HCT116 (cell line): ENCODE measurements at regions not wholly inside any gene's neighbourhood (a gene's known extent, or its start where the extent isn't known, plus 50 kb on each side); places are given as distances from the start of the nearest gene placed in this dataset.

Source experiments
- ATAC-seq: fragments of 200-7000 bp; cut with Tn5 transposase; 2 replicates; pipeline ENCODE4 v1.9.1; 2020; ENCODE audit warnings: mild to moderate bottlenecking, moderate library complexity
- BruUV-seq: library from RNA; stranded (reverse); fragments of 400-500 nt; replicated peaks from 2 replicates; lab custom pipeline; 2021; lab: Mats Ljungman, UMichigan
- CTCF ChIA-PET: fragments of 300-600 bp; sonication (Branson Sonifier 250); formaldehyde crosslinking; loops from one replicate; lab custom pipeline; 2021; ENCODE audit warnings: antibody characterized with exemption; lab: Charles Lee
- POLR2A ChIA-PET: fragments of 300-600, 350-600 bp; sonication (Branson Sonifier 250); formaldehyde crosslinking; loops from one replicate; lab custom pipeline; 2021; ENCODE audit warnings: antibody characterized with exemption; lab: Charles Lee
- RAD21 ChIA-PET, 2 experiments: fragments of 300-600 bp; sonication (Branson Sonifier 250); formaldehyde crosslinking; loops; one replicate each; lab custom pipeline; 2023; ENCODE audit warnings: low total read pairs in 2 of 2; ENCODE audit not compliant: uncharacterized antibody in 2 of 2, unreplicated experiment in 2 of 2, low non-redundant PET in 1 of 2; lab: Charles Lee
- DNase-seq: peaks from one replicate; pipeline ENCODE4 v3.0.0-alpha.2; 2010; ENCODE audit warnings: low read depth, low spot score
- H2AFZ ChIP-seq: fragments of 200-600 bp; shearing (Covaris generic), sonication (generic); 2 replicates; pipeline ENCODE4 v1.6.1; 2017; ENCODE audit warnings: low read depth, mixed run types, mixed read lengths, antibody characterized with exemption, low read length; ENCODE audit not compliant: poor library complexity, severe bottlenecking
- H3K27ac ChIP-seq: 2 replicates; pipeline ENCODE4 v1.5.1; 2012; ENCODE audit warnings: low read depth, low read length
- H3K27me3 ChIP-seq: fragments of 200-600 bp; sonication (generic); 2 replicates; pipeline ENCODE4 v1.6.1; 2016; ENCODE audit warnings: mixed run types, low read length, mixed read lengths; ENCODE audit not compliant: insufficient read depth
- H3K36me3 ChIP-seq, 2 experiments: fragments of 200-500 bp in 1 of 2; fragments of 200-600 bp in 1 of 2; sonication (Bioruptor generic) in 1 of 2; sonication (generic) in 1 of 2; 2 replicates each; pipeline versions ENCODE4 v1.5.1 to v1.6.1; 2014 to 2016; ENCODE audit warnings: low read length in 2 of 2, inconsistent platforms in 1 of 2, mixed read lengths in 1 of 2, mixed run types in 1 of 2; ENCODE audit not compliant: insufficient read depth in 2 of 2, control insufficient read depth in 1 of 2
- H3K4me1 ChIP-seq, 2 experiments: fragments of 200-600 bp in 1 of 2; sonication (generic) in 1 of 2; 2 replicates each; pipeline versions ENCODE4 v1.5.1 to v1.6.1; 2012 to 2017; ENCODE audit warnings: low read length in 2 of 2, inconsistent platforms in 1 of 2, mild to moderate bottlenecking in 1 of 2, mixed read lengths in 1 of 2, mixed run types in 1 of 2, moderate library complexity in 1 of 2; ENCODE audit not compliant: insufficient read depth in 2 of 2, control insufficient read depth in 1 of 2
- H3K4me2 ChIP-seq: fragments of 200-600 bp; sonication (generic); 2 replicates; pipeline ENCODE4 v1.6.1; 2017; ENCODE audit warnings: mixed run types, low read length, mixed read lengths
- H3K4me3 ChIP-seq, 2 experiments: fragments of 200-600 bp in 1 of 2; sonication (generic) in 1 of 2; replicated peaks in 1 of 2; 2 replicates each; pipeline ENCODE4 v1.5.1; 2011 to 2016; ENCODE audit warnings: low read length in 2 of 2, control low read depth in 1 of 2, low read depth in 1 of 2, mild to moderate bottlenecking in 1 of 2, mixed read lengths in 1 of 2, mixed run types in 1 of 2
- H3K79me2 ChIP-seq: fragments of 200-600 bp; sonication (generic); 2 replicates; pipeline ENCODE4 v1.6.1; 2017; ENCODE audit warnings: mild to moderate bottlenecking, mixed run types, low read length, moderate library complexity, mixed read lengths; ENCODE audit not compliant: insufficient read depth
- H3K9ac ChIP-seq: fragments of 200-600 bp; sonication (generic); 2 replicates; pipeline ENCODE4 v1.6.1; 2016; ENCODE audit warnings: low read length, mixed read lengths
- H3K9me2 ChIP-seq: fragments of 200-600 bp; sonication (generic), shearing (Covaris generic); 2 replicates; pipeline ENCODE4 v1.6.1; 2017; ENCODE audit warnings: mixed run types, mild to moderate bottlenecking, moderate library complexity; ENCODE audit not compliant: insufficient read depth
- H3K9me3 ChIP-seq, 2 experiments: fragments of 200-500 bp in 1 of 2; fragments of 200-600 bp in 1 of 2; sonication (Bioruptor generic) in 1 of 2; sonication (generic) in 1 of 2; 2 replicates each; pipeline ENCODE4 v1.6.1; 2014 to 2017; ENCODE audit warnings: low read length in 2 of 2, mixed read lengths in 2 of 2, inconsistent platforms in 1 of 2, low read depth in 1 of 2, mild to moderate bottlenecking in 1 of 2, mixed run types in 1 of 2, moderate library complexity in 1 of 2; ENCODE audit not compliant: control insufficient read depth in 1 of 2, insufficient read depth in 1 of 2
- H4K20me1 ChIP-seq: fragments of 200-600 bp; sonication (generic), shearing (Covaris generic); 2 replicates; pipeline ENCODE4 v1.6.1; 2017; ENCODE audit warnings: mixed run types, mild to moderate bottlenecking, moderate library complexity; ENCODE audit not compliant: insufficient read depth
- EGR1 ChIP-seq: IDR thresholded peaks from 2 replicates; pipeline ENCODE4 v1.6.1; 2012; ENCODE audit warnings: low read depth
- EZH2 ChIP-seq: fragments of 200-600 bp; sonication (generic); IDR thresholded peaks from 2 replicates; pipeline ENCODE4 v1.6.1; 2017; ENCODE audit warnings: antibody characterized with exemption, mixed run types
- FOSL1 ChIP-seq: IDR thresholded peaks from 2 replicates; pipeline ENCODE4 v1.6.1; 2012; ENCODE audit warnings: low read depth
- JUND ChIP-seq: IDR thresholded peaks from 2 replicates; pipeline ENCODE4 v1.6.1; 2012
- MAX ChIP-seq: IDR thresholded peaks from 2 replicates; pipeline ENCODE4 v1.6.1; 2012
- POLR2A ChIP-seq: IDR thresholded peaks from 2 replicates; pipeline ENCODE4 v1.7.0; 2011; ENCODE audit warnings: borderline replicate concordance; ENCODE audit not compliant: insufficient read depth, insufficient read length; ENCODE audit errors: extremely low read depth
- POLR2AphosphoS5 ChIP-seq: IDR thresholded peaks from 2 replicates; pipeline ENCODE4 v1.6.1; 2011; ENCODE audit warnings: mild to moderate bottlenecking, low read depth, low read length, moderate library complexity
- SP1 ChIP-seq: IDR thresholded peaks from 2 replicates; pipeline ENCODE4 v1.6.1; 2012; ENCODE audit warnings: low read depth
- TCF7L2 ChIP-seq: IDR thresholded peaks from 2 replicates; pipeline ENCODE4 v1.7.0; 2011; ENCODE audit warnings: borderline replicate concordance, inconsistent platforms; ENCODE audit not compliant: insufficient read depth, insufficient read length; ENCODE audit errors: extremely low read depth
- YY1 ChIP-seq: IDR thresholded peaks from 2 replicates; pipeline ENCODE4 v1.6.1; 2011; ENCODE audit warnings: low read length, low read depth, moderate library complexity, mild to moderate bottlenecking; ENCODE audit not compliant: insufficient replicate concordance; ENCODE audit errors: extremely low read depth
- ZNF274 ChIP-seq: fragments of 200-500 bp; sonication (Bioruptor generic); IDR thresholded peaks from 2 replicates; pipeline ENCODE4 v1.6.1; 2014; ENCODE audit warnings: mild to moderate bottlenecking, low read depth, low read length, inconsistent platforms
- intact Hi-C: fragments of 100-400 bp; cut with micrococcal nuclease; formaldehyde crosslinking; loops from 2 replicates; pipeline ENCODE4 v1.10.0; 2022
- TF ChIP-seq, protein P1 (sequence below): IDR thresholded peaks from 2 replicates; pipeline ENCODE4 v1.6.1; 2012

DNA sequence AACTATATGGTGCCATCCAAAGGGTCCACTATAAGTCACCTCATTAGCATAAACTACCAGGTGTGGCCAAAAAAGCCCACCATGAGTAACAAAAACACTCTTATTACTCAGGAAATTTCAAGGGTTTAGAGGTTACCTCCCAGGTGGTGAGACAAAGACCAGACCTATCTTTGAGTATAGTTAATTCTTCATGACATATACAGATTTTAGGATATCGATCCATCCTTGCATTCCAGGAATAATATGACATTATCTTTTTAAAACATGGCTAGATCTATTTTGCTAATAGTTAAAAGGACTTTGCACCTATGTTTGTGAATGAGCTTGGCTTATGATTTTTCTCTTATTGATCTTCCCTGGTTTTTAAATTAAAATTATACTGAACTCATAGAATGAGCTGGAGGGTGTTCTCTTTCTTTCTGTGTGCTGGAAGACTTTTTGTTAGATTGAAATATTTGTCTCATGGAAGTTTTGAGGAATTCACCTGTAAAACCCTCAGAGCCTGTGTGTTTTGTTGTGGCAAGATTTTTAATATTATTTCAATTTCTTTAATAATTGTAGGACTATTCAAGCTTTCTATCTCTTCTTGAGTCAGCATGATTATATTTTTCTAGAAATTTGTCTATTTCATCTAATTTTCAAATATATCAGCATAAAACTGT lies 138.7 kb upstream of the SLC45A1 start:
- BruUV-seq = no TSS peak
- POLR2A ChIA-PET = interaction anchor here (0.9 kb wide), 1 partner anchor 13 kb away, joined by 3 read pairs; no protein-coding TSS in a partner anchor
- no peak for DNase-seq
- peaks cover 9 to 12% of the 10 kb centered on the region in 2 experiments; a peak in 3 of 4 replicates for H3K9me3 ChIP-seq
- H4K20me1 ChIP-seq = no peaks in the 10 kb centered on the region
- H3K9me2 ChIP-seq = no peaks in the 10 kb centered on the region
- no peaks in the 10 kb centered on the region for H3K27me3 ChIP-seq
- ATAC-seq = no peak
- no peak overlapping the region for H3K9ac ChIP-seq
- H2AFZ ChIP-seq = no peak overlapping the region
- H3K79me2 ChIP-seq = no peaks in the 10 kb centered on the region
- no peak for TF ChIP-seq YY1
- no peak for TF ChIP-seq POLR2AphosphoS5
- TF ChIP-seq, protein P1, sequence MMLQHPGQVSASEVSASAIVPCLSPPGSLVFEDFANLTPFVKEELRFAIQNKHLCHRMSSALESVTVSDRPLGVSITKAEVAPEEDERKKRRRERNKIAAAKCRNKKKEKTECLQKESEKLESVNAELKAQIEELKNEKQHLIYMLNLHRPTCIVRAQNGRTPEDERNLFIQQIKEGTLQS = no peak
- TF ChIP-seq JUND = no peak
- no peak for TF ChIP-seq EZH2
- no peak for TF ChIP-seq SP1
- no peak for TF ChIP-seq ZNF274
- TF ChIP-seq TCF7L2 = no peak
- no peak for TF ChIP-seq POLR2A
- TF ChIP-seq MAX = no peak
- TF ChIP-seq EGR1 = no peak
- TF ChIP-seq FOSL1 = no peak
- H3K4me1 ChIP-seq = peaks cover 43 to 47% of the 10 kb centered on the region in 2 experiments
- RAD21 ChIA-PET = no interaction called here
- CTCF ChIA-PET = no interaction called here
- no peak overlapping the region for H3K4me2 ChIP-seq
- intact Hi-C loops = no loop called here
- H3K4me3 ChIP-seq = no peak overlapping the region
- peak overlapping the region; percentile 0 for H3K27ac ChIP-seq
- H3K36me3 ChIP-seq = peaks cover 0 to 8% of the 10 kb centered on the region in 2 experiments; a peak in 2 of 4 replicates
